PC-9 (cell line): ENCODE measurements at regions not wholly inside any gene's neighbourhood (a gene's known extent, or its start where the extent isn't known, plus 50 kb on each side); places are given as distances from the start of the nearest gene placed in this dataset.

Experiments used
- CTCF ChIP-seq: fragments of 200-600 bp; sonication (generic); conservative IDR thresholded peaks from 2 replicates; pipeline ENCODE4 v1.6.1; 2017; ENCODE audit warnings: mixed run types, antibody characterized with exemption, mild to moderate bottlenecking, moderate library complexity
- EZH2 ChIP-seq: fragments of 200-600 bp; sonication (generic); IDR thresholded peaks from 2 replicates; pipeline ENCODE4 v1.8.0; 2017; ENCODE audit warnings: antibody characterized with exemption, low read depth

GRCh38 chr6:170176136-170176897 lies 114.6 kb downstream of the DLL1 start:
- TF ChIP-seq CTCF (no peak), EZH2 (no peak)
